HEK293T (cell line): ENCODE measurements at regions not wholly inside any gene's neighbourhood (a gene's known extent, or its start where the extent isn't known, plus 50 kb on each side); places are given as distances from the start of the nearest gene placed in this dataset.

Experiments
- CTBP1 ChIP-seq: fragments of 450-650 bp; IDR thresholded peaks from 2 replicates; pipeline ENCODE4 v1.6.1; 2016; ENCODE audit warnings: borderline replicate concordance
- ELF4 ChIP-seq: fragments of 450-650 bp; IDR thresholded peaks from 2 replicates; pipeline ENCODE4 v1.6.1; 2017; ENCODE audit warnings: antibody characterized with exemption
- FOXM1 ChIP-seq: fragments of 450-650 bp; IDR thresholded peaks from 2 replicates; pipeline ENCODE4 v1.6.1; 2017; ENCODE audit warnings: mild to moderate bottlenecking, borderline replicate concordance
- HDGF ChIP-seq: fragments of 450-650 bp; IDR thresholded peaks from 2 replicates; pipeline ENCODE4 v1.6.1; 2017; ENCODE audit warnings: antibody characterized with exemption, borderline replicate concordance
- SP1 ChIP-seq: fragments of 450-650 bp; IDR thresholded peaks from 2 replicates; pipeline ENCODE4 v1.6.1; 2017
- SUZ12 ChIP-seq: fragments of 450-650 bp; IDR thresholded peaks from 2 replicates; pipeline ENCODE4 v1.6.1; 2016; ENCODE audit warnings: mild to moderate bottlenecking
- TF ChIP-seq, protein P1 (sequence below): fragments of 450-650 bp; IDR thresholded peaks from 2 replicates; pipeline ENCODE4 v1.6.1; 2016

- TF ChIP-seq CTBP1 (no peak), FOXM1 (no peak), SP1 (no peak), SUZ12 (no peak), HDGF (no peak), ELF4 (no peak)
- TF ChIP-seq, protein P1, sequence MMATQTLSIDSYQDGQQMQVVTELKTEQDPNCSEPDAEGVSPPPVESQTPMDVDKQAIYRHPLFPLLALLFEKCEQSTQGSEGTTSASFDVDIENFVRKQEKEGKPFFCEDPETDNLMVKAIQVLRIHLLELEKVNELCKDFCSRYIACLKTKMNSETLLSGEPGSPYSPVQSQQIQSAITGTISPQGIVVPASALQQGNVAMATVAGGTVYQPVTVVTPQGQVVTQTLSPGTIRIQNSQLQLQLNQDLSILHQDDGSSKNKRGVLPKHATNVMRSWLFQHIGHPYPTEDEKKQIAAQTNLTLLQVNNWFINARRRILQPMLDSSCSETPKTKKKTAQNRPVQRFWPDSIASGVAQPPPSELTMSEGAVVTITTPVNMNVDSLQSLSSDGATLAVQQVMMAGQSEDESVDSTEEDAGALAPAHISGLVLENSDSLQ = no peak
Observed at GRCh38 chr3:162094301-162094700, 597.7 kb downstream of the OTOL1 start.
